H1 (cell line): ENCODE measurements at regions not wholly inside any gene's neighbourhood (a gene's known extent, or its start where the extent isn't known, plus 50 kb on each side); places are given as distances from the start of the nearest gene placed in this dataset.

ENCODE experiments used
- CTCF ChIA-PET: fragments of 300-600 bp; sonication (Branson Sonifier 250); formaldehyde crosslinking; loops from one replicate; lab custom pipeline; 2021; ENCODE audit not compliant: partially characterized antibody; lab: Charles Lee
- POLR2A ChIA-PET: fragments of 300-600 bp; sonication (Branson Sonifier 250); formaldehyde crosslinking; loops from one replicate; lab custom pipeline; 2021; ENCODE audit warnings: inconsistent platforms; ENCODE audit not compliant: partially characterized antibody; lab: Charles Lee
- DNase-seq, 2 experiments: peaks; one replicate each; pipeline versions ENCODE4 v3.0.0 to v3.0.0-alpha.2; 2010 to 2022; ENCODE audit warnings: low spot score in 2 of 2, low read depth in 1 of 2, mixed read lengths in 1 of 2
- FAIRE-seq: peaks from 2 replicates; lab custom pipeline; 2011; peaks lifted over from hg19 to GRCh38; lab: Jason Lieb, UNC
- H2AFZ ChIP-seq: 2 replicates; pipeline ENCODE4 v1.8.1; 2012; ENCODE audit warnings: low read length, inconsistent platforms
- H2AK5ac ChIP-seq: 2 replicates; pipeline ENCODE4 v1.6.1; 2013; ENCODE audit warnings: low read depth, low read length
- H2BK120ac ChIP-seq: replicated peaks from 2 replicates; pipeline ENCODE3; 2013; ENCODE audit warnings: low read depth, low read length, inconsistent platforms
- H2BK12ac ChIP-seq: 2 replicates; pipeline ENCODE4 v1.6.1; 2013; ENCODE audit warnings: low read depth, low read length
- H2BK15ac ChIP-seq: 2 replicates; pipeline ENCODE4 v1.6.1; 2013; ENCODE audit warnings: low read length
- H2BK20ac ChIP-seq: 2 replicates; pipeline ENCODE4 v1.6.1; 2013; ENCODE audit warnings: low read length
- H2BK5ac ChIP-seq: 2 replicates; pipeline ENCODE4 v1.6.1; 2013; ENCODE audit warnings: low read depth, low read length
- H3K14ac ChIP-seq: 2 replicates; pipeline ENCODE4 v1.6.1; 2013; ENCODE audit warnings: inconsistent platforms; ENCODE audit not compliant: insufficient read length
- H3K18ac ChIP-seq: 2 replicates; pipeline ENCODE4 v1.6.1; 2013; ENCODE audit warnings: low read length; ENCODE audit errors: extremely low read depth
- H3K23ac ChIP-seq: 2 replicates; pipeline ENCODE4 v1.6.1; 2013; ENCODE audit warnings: inconsistent platforms; ENCODE audit not compliant: insufficient read length
- H3K23me2 ChIP-seq: 2 replicates; pipeline ENCODE4 v1.6.1; 2013; ENCODE audit warnings: low read depth, low read length
- H3K27ac ChIP-seq: 2 replicates; pipeline ENCODE4 v1.6.1; 2011; ENCODE audit warnings: low read depth, low read length, inconsistent platforms
- H3K27me3 ChIP-seq, 4 experiments: replicated peaks in 1 of 4; 1 replicate in 1 of 4; 2 replicates in 3 of 4; pipeline versions ENCODE4 v1.6.1 to v1.8.1; 2011 to 2013; ENCODE audit warnings: low read length in 3 of 4, mild to moderate bottlenecking in 3 of 4, inconsistent platforms in 2 of 4, mixed read lengths in 2 of 4, moderate library complexity in 1 of 4; ENCODE audit not compliant: control insufficient read depth in 3 of 4, insufficient read depth in 3 of 4; ENCODE audit errors: extremely low read depth in 1 of 4
- H3K36me3 ChIP-seq, 4 experiments: 2 replicates each; pipeline versions ENCODE4 v1.6.1 to v1.8.1; 2011 to 2013; ENCODE audit warnings: mild to moderate bottlenecking in 4 of 4, low read length in 3 of 4, moderate library complexity in 2 of 4, control low read depth in 1 of 4, inconsistent platforms in 1 of 4; ENCODE audit not compliant: insufficient read depth in 4 of 4, control insufficient read depth in 2 of 4
- H3K4ac ChIP-seq: replicated peaks from 2 replicates; pipeline ENCODE3; 2013; ENCODE audit warnings: low read length, low read depth, mixed read lengths, inconsistent platforms; ENCODE audit not compliant: insufficient read length
- H3K4me1 ChIP-seq, 4 experiments: replicated peaks in 1 of 4; 1 replicate in 1 of 4; 2 replicates in 3 of 4; pipeline versions ENCODE4 v1.6.1 to v1.8.1; 2011 to 2013; ENCODE audit warnings: low read length in 3 of 4, inconsistent platforms in 2 of 4, mixed read lengths in 1 of 4; ENCODE audit not compliant: insufficient read depth in 4 of 4, control insufficient read depth in 3 of 4
- H3K4me2 ChIP-seq, 2 experiments: 2 replicates each; pipeline versions ENCODE4 v1.6.1 to v1.8.1; 2011 to 2013; ENCODE audit warnings: low read depth in 2 of 2, low read length in 2 of 2, control low read depth in 1 of 2, inconsistent platforms in 1 of 2, mild to moderate bottlenecking in 1 of 2; ENCODE audit not compliant: insufficient read depth in 1 of 2
- H3K4me3 ChIP-seq, 4 experiments: fragments of 200-600, 300-600 bp in 1 of 4; sonication (generic), shearing (Covaris generic), sonication (Bioruptor Twin) in 1 of 4; 2 replicates each; pipeline versions ENCODE4 v1.5.1 to v1.8.1; 2011 to 2016; ENCODE audit warnings: low read length in 4 of 4, low read depth in 3 of 4, control low read depth in 2 of 4, inconsistent platforms in 2 of 4, mild to moderate bottlenecking in 2 of 4, mixed read lengths in 1 of 4, moderate library complexity in 1 of 4; ENCODE audit not compliant: insufficient read depth in 2 of 4; ENCODE audit errors: extremely low read depth in 1 of 4
- H3K56ac ChIP-seq: replicated peaks from 2 replicates; pipeline ENCODE3; 2013; ENCODE audit warnings: low read depth, mild to moderate bottlenecking, mixed read lengths, low read length, inconsistent platforms; ENCODE audit not compliant: insufficient read length
- H3K79me1 ChIP-seq: 2 replicates; pipeline ENCODE4 v1.6.1; 2013; ENCODE audit warnings: low read depth, low read length, control low read depth
- H3K79me2 ChIP-seq, 2 experiments: 2 replicates each; pipeline versions ENCODE4 v1.6.1 to v1.8.1; 2012 to 2013; ENCODE audit warnings: low read length in 2 of 2, mild to moderate bottlenecking in 2 of 2, inconsistent platforms in 1 of 2; ENCODE audit not compliant: insufficient read depth in 2 of 2, control insufficient read depth in 1 of 2
- H3K9ac ChIP-seq, 4 experiments: replicated peaks in 1 of 4; 1 replicate in 1 of 4; 2 replicates in 3 of 4; pipeline versions ENCODE4 v1.6.1 to v1.8.1; 2011 to 2013; ENCODE audit warnings: low read depth in 3 of 4, low read length in 3 of 4, control low read depth in 2 of 4, mild to moderate bottlenecking in 2 of 4, moderate library complexity in 2 of 4, inconsistent platforms in 1 of 4; ENCODE audit errors: extremely low read depth in 1 of 4
- H3K9me3 ChIP-seq, 2 experiments: 2 replicates each; pipeline versions ENCODE4 v1.6.1 to v1.8.1; 2012 to 2013; ENCODE audit warnings: mild to moderate bottlenecking in 2 of 2, moderate library complexity in 2 of 2, control low read depth in 1 of 2, inconsistent platforms in 1 of 2, low read depth in 1 of 2, low read length in 1 of 2, mixed read lengths in 1 of 2; ENCODE audit not compliant: insufficient read depth in 2 of 2
- H4K20me1 ChIP-seq, 2 experiments: replicated peaks in 1 of 2; 2 replicates each; pipeline versions ENCODE3 to v1.8.1; 2011 to 2013; ENCODE audit warnings: inconsistent platforms in 2 of 2, low read length in 2 of 2, mild to moderate bottlenecking in 1 of 2; ENCODE audit not compliant: insufficient read depth in 2 of 2, control insufficient read depth in 1 of 2
- H4K5ac ChIP-seq: 2 replicates; pipeline ENCODE4 v1.6.1; 2013; ENCODE audit warnings: low read length, low read depth, mixed read lengths, inconsistent platforms; ENCODE audit not compliant: insufficient read length
- H4K8ac ChIP-seq: 2 replicates; pipeline ENCODE4 v1.8.0; 2013; ENCODE audit warnings: mild to moderate bottlenecking, moderate library complexity, low read length, inconsistent platforms; ENCODE audit not compliant: insufficient read depth; ENCODE audit errors: extremely low read depth
- H4K91ac ChIP-seq: replicated peaks from 2 replicates; pipeline ENCODE3; 2013; ENCODE audit warnings: low read length, mixed read lengths, inconsistent platforms; ENCODE audit not compliant: insufficient read length
- ATF3 ChIP-seq: IDR thresholded peaks from 2 replicates; pipeline ENCODE4 v1.6.1; 2011; ENCODE audit warnings: low read depth, mild to moderate bottlenecking, low read length; ENCODE audit not compliant: insufficient read depth
- BRCA1 ChIP-seq: IDR thresholded peaks from 2 replicates; pipeline ENCODE4 v1.6.1; 2012; ENCODE audit warnings: low read depth, low read length, improper control_type of control experiment
- EP300 ChIP-seq, 2 experiments: IDR thresholded peaks; 1 replicate in 1 of 2; 2 replicates in 1 of 2; pipeline ENCODE4 v1.6.1; 2011 to 2012; ENCODE audit warnings: low read depth in 2 of 2, low read length in 2 of 2, mild to moderate bottlenecking in 2 of 2, borderline replicate concordance in 1 of 2, inconsistent platforms in 1 of 2, moderate library complexity in 1 of 2
- GTF2F1 ChIP-seq: IDR thresholded peaks from 2 replicates; pipeline ENCODE4 v1.6.1; 2012; ENCODE audit warnings: low read depth, low read length, improper control_type of control experiment, borderline replicate concordance
- HDAC6 ChIP-seq: IDR thresholded peaks from one replicate; pipeline ENCODE4 v1.7.1; 2012; ENCODE audit warnings: low read depth, mild to moderate bottlenecking, inconsistent platforms, low read length, moderate library complexity
- PHF8 ChIP-seq: fragments of 200-600 bp; sonication (generic); conservative IDR thresholded peaks from 2 replicates; pipeline ENCODE4 v1.7.1; 2012; ENCODE audit warnings: low read depth, mild to moderate bottlenecking, inconsistent platforms, low read length, moderate library complexity
- POLR2A ChIP-seq, 2 experiments: IDR thresholded peaks; 1 replicate in 1 of 2; 2 replicates in 1 of 2; pipeline ENCODE4 v1.6.1; 2011; ENCODE audit warnings: low read depth in 2 of 2, low read length in 2 of 2, mild to moderate bottlenecking in 2 of 2; ENCODE audit errors: control extremely low read depth in 1 of 2
- POLR2AphosphoS5 ChIP-seq: IDR thresholded peaks from 2 replicates; pipeline ENCODE4 v1.6.1; 2011; ENCODE audit warnings: low read depth, low read length
- RXRA ChIP-seq: IDR thresholded peaks from 2 replicates; pipeline ENCODE4 v1.6.1; 2011; ENCODE audit warnings: low read depth, mild to moderate bottlenecking, low read length, moderate library complexity; ENCODE audit not compliant: insufficient read depth
- SIX5 ChIP-seq: IDR thresholded peaks from 2 replicates; pipeline ENCODE4 v1.6.1; 2011; ENCODE audit warnings: mild to moderate bottlenecking, low read depth, low read length
- TCF12 ChIP-seq: IDR thresholded peaks from 2 replicates; pipeline ENCODE4 v1.6.1; 2011; ENCODE audit warnings: low read depth, mild to moderate bottlenecking, low read length
- YY1 ChIP-seq: IDR thresholded peaks from 2 replicates; pipeline ENCODE4 v1.6.1; 2011; ENCODE audit warnings: low read depth, mild to moderate bottlenecking, low read length
- ZNF274 ChIP-seq: IDR thresholded peaks from 2 replicates; pipeline ENCODE4 v1.7.0; 2012; ENCODE audit warnings: low read length, borderline replicate concordance; ENCODE audit errors: extremely low read depth
- WGBS, 2 experiments: shearing (Covaris generic) in 1 of 2; methylation state at CpG; one replicate each; pipeline versions ENCODE4 v1.1.6 to v1.1.7; 2013 to 2015; ENCODE audit warnings: low lambda C conversion rate in 2 of 2, mixed read lengths in 2 of 2, inconsistent platforms in 1 of 2, low coverage in 1 of 2, missing lambda C conversion rate in 1 of 2; ENCODE audit not compliant: insufficient replicate concordance in 2 of 2, insufficient coverage in 1 of 2, insufficient read length in 1 of 2; ENCODE audit errors: extremely low coverage in 1 of 2, missing lambda C conversion rate in 1 of 2; 5-methylcytosine and 5-hydroxymethylcytosine counted together
- TF ChIP-seq, protein P1 (sequence below): IDR thresholded peaks from 2 replicates; pipeline ENCODE4 v1.6.1; 2012; ENCODE audit warnings: inconsistent platforms

DNA sequence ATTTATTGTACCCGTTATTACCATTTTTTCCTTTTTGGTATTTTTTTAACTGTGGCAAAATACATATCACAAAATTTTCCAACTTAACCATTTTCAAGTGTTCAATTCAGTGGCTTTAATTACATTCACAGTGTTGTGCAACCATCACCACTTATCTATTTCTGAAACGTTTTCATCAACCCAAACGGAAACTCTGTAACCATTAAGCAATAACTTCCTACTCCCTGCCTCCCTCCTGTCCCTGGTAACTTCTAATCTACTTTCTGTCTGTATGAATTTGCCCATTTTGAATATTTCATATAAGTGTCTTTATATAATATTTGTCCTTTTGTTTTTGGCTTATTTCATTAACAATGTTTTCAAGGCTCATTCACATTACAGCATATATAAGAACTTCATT is 57.4 kb upstream of the MSN start:
- H3K4me3 ChIP-seq = no peak overlapping the region
- no peak overlapping the region for H2AFZ ChIP-seq
- H3K9ac ChIP-seq = no peak overlapping the region
- H2AK5ac ChIP-seq = no peak overlapping the region
- no peak overlapping the region for H4K8ac ChIP-seq
- no peak overlapping the region for H3K4ac ChIP-seq
- DNase-seq = no peak
- no peak overlapping the region for H3K14ac ChIP-seq
- 94% methylated on average over 3 of the region's 3 CpGs; no CpG with 5 or more reads in 1 of the 2 experiments for WGBS, 2 experiments
- H2BK12ac ChIP-seq = no peak overlapping the region
- no peaks in the 10 kb centered on the region for H3K4me1 ChIP-seq
- H2BK5ac ChIP-seq = no peak overlapping the region
- no peak overlapping the region for H4K5ac ChIP-seq
- no peaks in the 10 kb centered on the region for H3K27me3 ChIP-seq
- no peaks in the 10 kb centered on the region for H3K79me1 ChIP-seq
- ChIA-PET POLR2A (no interaction called here), CTCF (no interaction called here)
- H2BK20ac ChIP-seq = no peak overlapping the region
- no peak overlapping the region for H3K4me2 ChIP-seq
- no peaks in the 10 kb centered on the region for H3K36me3 ChIP-seq
- H3K23ac ChIP-seq = no peak overlapping the region
- H3K27ac ChIP-seq = no peak overlapping the region
- no peak overlapping the region for H3K18ac ChIP-seq
- no peaks in the 10 kb centered on the region for H4K20me1 ChIP-seq
- no peak for FAIRE-seq
- H3K23me2 ChIP-seq = no peaks in the 10 kb centered on the region
- H3K9me3 ChIP-seq = no peaks in the 10 kb centered on the region
- H2BK120ac ChIP-seq = no peak overlapping the region
- no peak overlapping the region for H3K56ac ChIP-seq
- H4K91ac ChIP-seq = no peak overlapping the region
- H2BK15ac ChIP-seq = no peak overlapping the region
- no peaks in the 10 kb centered on the region for H3K79me2 ChIP-seq
- no peak for TF ChIP-seq BRCA1
- no peak for TF ChIP-seq GTF2F1
- no peak for TF ChIP-seq ATF3
- no peak for TF ChIP-seq HDAC6
- no peak for TF ChIP-seq TCF12
- TF ChIP-seq RXRA = no peak
- no peak for TF ChIP-seq PHF8
- TF ChIP-seq, protein P1, sequence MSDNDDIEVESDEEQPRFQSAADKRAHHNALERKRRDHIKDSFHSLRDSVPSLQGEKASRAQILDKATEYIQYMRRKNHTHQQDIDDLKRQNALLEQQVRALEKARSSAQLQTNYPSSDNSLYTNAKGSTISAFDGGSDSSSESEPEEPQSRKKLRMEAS = no peak
- TF ChIP-seq ZNF274 = no peak
- no peak for TF ChIP-seq EP300 (IDR thresholded peaks at IDR 0.05; ENCODE audit: borderline replicate concordance in 1 of 2, low read depth in 2 of 2, low read length in 2 of 2)
- TF ChIP-seq YY1 = no peak
- no peak for TF ChIP-seq SIX5
- TF ChIP-seq POLR2AphosphoS5 = no peak
- TF ChIP-seq POLR2A (IDR thresholded peaks at IDR 0.05; ENCODE audit: control extremely low read depth in 1 of 2, low read depth in 2 of 2, low read length in 2 of 2) = no peak
